HG02981 (cell line): ENCODE measurements at regions not wholly inside any gene's neighbourhood (a gene's known extent, or its start where the extent isn't known, plus 50 kb on each side); places are given as distances from the start of the nearest gene placed in this dataset.

Experiments used
- ATAC-seq: cut with Tn5 transposase; IDR thresholded peaks from one replicate; pipeline ENCODE4 v1.9.1; 2021; ENCODE audit warnings: mild to moderate bottlenecking, moderate library complexity; ENCODE audit not compliant: unreplicated experiment

GRCh38 chr4:153997516-153997915 lies 208.6 kb upstream of the SFRP2 start:
- ATAC-seq: no peak

GRCh38 chr4:153989505-153989904 lies 200.6 kb upstream of the SFRP2 start:
- no peak for ATAC-seq

- ATAC-seq: no peak
Measured at GRCh38 chr4:153988492-153989363, 199.8 kb upstream of the SFRP2 start.

GRCh38 chr4:153987291-153987690 lies 198.4 kb upstream of the SFRP2 start:
- no peak for ATAC-seq

GRCh38 chr4:153976954-153977353 lies 188.1 kb upstream of the SFRP2 start:
- no peak for ATAC-seq

- ATAC-seq: no peak
Measured at GRCh38 chr4:153974452-153974851, 185.6 kb upstream of the SFRP2 start.

- no peak for ATAC-seq
Measured at GRCh38 chr4:153973942-153974341, 185.1 kb upstream of the SFRP2 start.

GRCh38 chr4:153971899-153972298 lies 183.0 kb upstream of the SFRP2 start:
- no peak for ATAC-seq

GRCh38 chr4:153970169-153970568 lies 181.3 kb upstream of the SFRP2 start:
- no peak for ATAC-seq

GRCh38 chr4:153969542-153969941 lies 180.7 kb upstream of the SFRP2 start:
- no peak for ATAC-seq

GRCh38 chr4:153966641-153967040 lies 177.8 kb upstream of the SFRP2 start:
- ATAC-seq: no peak

GRCh38 chr4:153963216-153963615 lies 174.3 kb upstream of the SFRP2 start:
- ATAC-seq: no peak

- ATAC-seq: peak; percentile 62
Measured at GRCh38 chr4:153962311-153963039, 173.6 kb upstream of the SFRP2 start.

- no peak for ATAC-seq
Measured at GRCh38 chr4:153955327-153955726, 166.4 kb upstream of the SFRP2 start.

GRCh38 chr4:153954654-153955053 lies 165.8 kb upstream of the SFRP2 start:
- no peak for ATAC-seq

GRCh38 chr4:153950100-153950979 lies 161.5 kb upstream of the SFRP2 start:
- ATAC-seq: peak; percentile 69

- no peak for ATAC-seq
Measured at GRCh38 chr4:153948041-153948440, 159.2 kb upstream of the SFRP2 start.

GRCh38 chr4:153947124-153947523 lies 158.2 kb upstream of the SFRP2 start:
- no peak for ATAC-seq

GRCh38 chr4:153945704-153946103 lies 156.8 kb upstream of the SFRP2 start:
- ATAC-seq: no peak

- no peak for ATAC-seq
Measured at GRCh38 chr4:153943738-153944415, 155.0 kb upstream of the SFRP2 start.

GRCh38 chr4:153940916-153941315 lies 152.0 kb upstream of the SFRP2 start:
- ATAC-seq: no peak
